Esophagus squamous epithelium (tissue), 5 donors: ENCODE measurements at regions not wholly inside any gene's neighbourhood (a gene's known extent, or its start where the extent isn't known, plus 50 kb on each side); places are given as distances from the start of the nearest gene placed in this dataset.

Experiments
- DNase-seq: peaks from one replicate; lab custom pipeline; 2025; lab: John Stamatoyannopoulos, UW
- H3K27ac ChIP-seq, 4 donors: fragments of 200-600 bp; sonication (generic); one replicate each; pipeline ENCODE4 v1.5.1; 2016 to 2019; ENCODE audit warnings: mild to moderate bottlenecking in 1 of 4
- H3K27me3 ChIP-seq, 4 donors: fragments of 200-600 bp; sonication (generic); 1 replicate in 3 of 4; 2 replicates in 1 of 4; pipeline versions ENCODE4 v1.5.1 to v1.6.0; 2017 to 2021; ENCODE audit warnings: antibody characterized with exemption in 1 of 4
- H3K36me3 ChIP-seq, 3 donors: fragments of 200-600 bp; sonication (generic); one replicate each; pipeline ENCODE4 v1.5.1; 2016 to 2019
- H3K4me1 ChIP-seq, 3 donors: fragments of 200-600 bp; sonication (generic); one replicate each; pipeline ENCODE4 v1.5.1; 2017 to 2019
- H3K4me3 ChIP-seq, 4 donors: fragments of 200-600 bp; sonication (generic); 1 replicate in 3 of 4; 2 replicates in 1 of 4; pipeline ENCODE4 v1.5.1; 2016 to 2019; ENCODE audit warnings: mild to moderate bottlenecking in 2 of 4, moderate library complexity in 1 of 4
- H3K9me3 ChIP-seq, 3 donors: fragments of 200-600 bp; sonication (generic); one replicate each; pipeline ENCODE4 v1.5.1; 2016 to 2019
- CTCF ChIP-seq, 6 experiments: fragments of 450-650 bp in 4 of 6; fragments of 200-600 bp in 2 of 6; sonication (generic) in 2 of 6; IDR thresholded peaks; one replicate each; pipeline ENCODE4 v1.5.1; 2016 to 2019; ENCODE audit warnings: antibody characterized with exemption in 6 of 6, mild to moderate bottlenecking in 4 of 6, moderate library complexity in 4 of 6
- POLR2A ChIP-seq, 4 donors: fragments of 450-650 bp; IDR thresholded peaks; one replicate each; pipeline ENCODE4 v1.6.1; 2017; ENCODE audit warnings: antibody characterized with exemption in 4 of 4, mild to moderate bottlenecking in 4 of 4, moderate library complexity in 3 of 4
- WGBS, 2 donors: methylation state at CpG; one replicate each; pipeline ENCODE4 v1.1.5; 2018; 5-methylcytosine and 5-hydroxymethylcytosine counted together
- intact Hi-C: fragments of 100-400 bp; cut with DNase I; formaldehyde crosslinking; loops from one replicate; pipeline ENCODE4 v1.15.0; 2022
- donor health status: DM: yes; HTN: yes; CAD: no.

GRCh38 chr12:93223440-93224426 is 154.0 kb upstream of the NUDT4 start:
- 43 to 45% methylated on average over 5 of the region's 5 CpGs for WGBS, 2 donors
- TF ChIP-seq CTCF (IDR thresholded peaks at IDR 0.05) (no peak), POLR2A (IDR thresholded peaks at IDR 0.05) (no peak)
- no peak for DNase-seq
- intact Hi-C loops, result no loop called here
- no peak overlapping the region for H3K4me3 ChIP-seq
- no peaks in the 10 kb centered on the region for H3K36me3 ChIP-seq
- no peaks in the 10 kb centered on the region for H3K9me3 ChIP-seq
- H3K4me1 ChIP-seq, result peaks cover 0 to 4% (median 0%) of the 10 kb centered on the region in 3 donors
- H3K27me3 ChIP-seq, result no peaks in the 10 kb centered on the region
- no peak overlapping the region for H3K27ac ChIP-seq

- WGBS, 2 donors, result 86 to 91% methylated on average over 2 of the region's 2 CpGs
These were observed 152.6 kb upstream of the NUDT4 start for GRCh38 chr12:93225094-93225493.

GRCh38 chr12:93226361-93226760 is 151.4 kb upstream of the NUDT4 start:
- intact Hi-C loops, result no loop called here
- no peak overlapping the region for H3K4me3 ChIP-seq
- TF ChIP-seq POLR2A (IDR thresholded peaks at IDR 0.05), result no peak
- no peak for TF ChIP-seq CTCF (IDR thresholded peaks at IDR 0.05)

More at GRCh38 chr12:93225094-93225493, 152.6 kb upstream of the NUDT4 start:
- Histone ChIP-seq H3K27me3 (no peaks in the 10 kb centered on the region), H3K9me3 (no peaks in the 10 kb centered on the region), H3K4me1 (peaks cover 0 to 4% (median 0%) of the 10 kb centered on the region in 3 donors), H3K36me3 (no peaks in the 10 kb centered on the region), H3K4me3 (no peak overlapping the region), H3K27ac (no peak overlapping the region)
- TF ChIP-seq POLR2A (IDR thresholded peaks at IDR 0.05), result no peak
- no peak for TF ChIP-seq CTCF (IDR thresholded peaks at IDR 0.05)
- intact Hi-C loops, result no loop called here
- DNase-seq, result no peak

GRCh38 chr12:93229494-93230325 is 148.0 kb upstream of the NUDT4 start:
- no peak overlapping the region for H3K27ac ChIP-seq
- no peak for DNase-seq
- H3K9me3 ChIP-seq, result no peaks in the 10 kb centered on the region
- H3K4me3 ChIP-seq, result no peak overlapping the region
- H3K36me3 ChIP-seq, result no peaks in the 10 kb centered on the region
- intact Hi-C loops, result no loop called here
- H3K27me3 ChIP-seq, result no peaks in the 10 kb centered on the region
- 61 to 70% methylated on average over 6 of the region's 6 CpGs for WGBS, 2 donors
- no peaks in the 10 kb centered on the region for H3K4me1 ChIP-seq
- TF ChIP-seq POLR2A (IDR thresholded peaks at IDR 0.05) (no peak), CTCF (IDR thresholded peaks at IDR 0.05) (no peak)

More at GRCh38 chr12:93226361-93226760, 151.4 kb upstream of the NUDT4 start:
- Histone ChIP-seq H3K4me1 (peaks cover 0 to 4% (median 0%) of the 10 kb centered on the region in 3 donors), H3K27ac (no peak overlapping the region), H3K36me3 (no peaks in the 10 kb centered on the region), H3K27me3 (no peaks in the 10 kb centered on the region), H3K9me3 (no peaks in the 10 kb centered on the region)
- DNase-seq, result no peak
